ENCODE measurements at regions not wholly inside any gene's neighbourhood (a gene's known extent, or its start where the extent isn't known, plus 50 kb on each side); places are given as distances from the start of the nearest gene placed in this dataset.

- ChIA-PET CTCF (no interaction called here), POLR2A (interaction anchor here (0.6 kb wide), 1 partner anchor 14 kb away, joined by 5 read pairs; no protein-coding TSS in a partner anchor)
- H3K27me3 ChIP-seq (ENCODE audit: control insufficient read depth, insufficient read depth, low read length): no peaks in the 10 kb centered on the region
- no peak for DNase-seq (ENCODE audit: low read depth, low spot score)
- TF ChIP-seq, protein P1, sequence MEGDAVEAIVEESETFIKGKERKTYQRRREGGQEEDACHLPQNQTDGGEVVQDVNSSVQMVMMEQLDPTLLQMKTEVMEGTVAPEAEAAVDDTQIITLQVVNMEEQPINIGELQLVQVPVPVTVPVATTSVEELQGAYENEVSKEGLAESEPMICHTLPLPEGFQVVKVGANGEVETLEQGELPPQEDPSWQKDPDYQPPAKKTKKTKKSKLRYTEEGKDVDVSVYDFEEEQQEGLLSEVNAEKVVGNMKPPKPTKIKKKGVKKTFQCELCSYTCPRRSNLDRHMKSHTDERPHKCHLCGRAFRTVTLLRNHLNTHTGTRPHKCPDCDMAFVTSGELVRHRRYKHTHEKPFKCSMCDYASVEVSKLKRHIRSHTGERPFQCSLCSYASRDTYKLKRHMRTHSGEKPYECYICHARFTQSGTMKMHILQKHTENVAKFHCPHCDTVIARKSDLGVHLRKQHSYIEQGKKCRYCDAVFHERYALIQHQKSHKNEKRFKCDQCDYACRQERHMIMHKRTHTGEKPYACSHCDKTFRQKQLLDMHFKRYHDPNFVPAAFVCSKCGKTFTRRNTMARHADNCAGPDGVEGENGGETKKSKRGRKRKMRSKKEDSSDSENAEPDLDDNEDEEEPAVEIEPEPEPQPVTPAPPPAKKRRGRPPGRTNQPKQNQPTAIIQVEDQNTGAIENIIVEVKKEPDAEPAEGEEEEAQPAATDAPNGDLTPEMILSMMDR (IDR thresholded peaks at IDR 0.05; ENCODE audit: low read depth, low read length): no peak
- no peak overlapping the region for H3K4me3 ChIP-seq (ENCODE audit: low read depth, low read length)
- no peak overlapping the region for H3K27ac ChIP-seq (ENCODE audit: low read depth, low read length)
- no peaks in the 10 kb centered on the region for H3K9me3 ChIP-seq (ENCODE audit: control insufficient read depth, insufficient read depth, low read length)
These were observed 75.4 kb upstream of the PRPS1 start for GRCh38 chrX:107552930-107553329.

DNA sequence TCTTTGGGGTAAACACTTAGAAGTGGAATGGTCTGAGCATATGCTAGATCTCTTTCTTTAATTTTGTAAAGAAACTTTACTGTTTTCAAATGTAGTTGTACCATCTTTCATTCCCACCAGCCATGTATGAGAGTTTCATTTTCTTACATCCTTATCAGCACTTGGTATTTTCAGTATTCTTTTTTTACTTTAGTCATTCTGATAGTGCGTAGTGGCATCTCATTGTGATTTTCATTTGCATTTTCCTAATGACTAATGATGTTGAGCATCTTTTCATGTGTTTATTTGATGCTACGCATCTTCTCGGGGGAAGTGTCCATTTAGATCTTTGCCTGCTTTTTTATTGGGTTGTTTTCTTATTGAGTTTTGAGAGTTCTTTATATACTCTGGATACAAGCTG lies 71.3 kb upstream of the PRPS1 start:
- CTCF ChIA-PET: no interaction called here
- POLR2A ChIA-PET: no interaction called here

GRCh38 chrX:107559506-107559905 lies 68.8 kb upstream of the PRPS1 start:
- Histone ChIP-seq H3K4me3 (ENCODE audit: low read depth, low read length) (no peak overlapping the region), H3K9me3 (ENCODE audit: control insufficient read depth, insufficient read depth, low read length) (no peaks in the 10 kb centered on the region), H3K27me3 (ENCODE audit: control insufficient read depth, insufficient read depth, low read length) (no peaks in the 10 kb centered on the region), H3K27ac (ENCODE audit: low read depth, low read length) (no peak overlapping the region)
- ChIA-PET POLR2A (no interaction called here), CTCF (interaction anchor here (2.1 kb wide), 1 partner anchor 21 kb away, joined by 9 read pairs; no protein-coding TSS in a partner anchor)
- TF ChIP-seq, protein P1 (IDR thresholded peaks at IDR 0.05; ENCODE audit: low read depth, low read length): no peak
- DNase-seq (ENCODE audit: low read depth, low spot score): no peak

More for the DNA sequence above, 71.3 kb upstream of the PRPS1 start:
- Histone ChIP-seq H3K9me3 (ENCODE audit: control insufficient read depth, insufficient read depth, low read length) (no peaks in the 10 kb centered on the region), H3K27ac (ENCODE audit: low read depth, low read length) (no peak overlapping the region), H3K4me3 (ENCODE audit: low read depth, low read length) (no peak overlapping the region), H3K27me3 (ENCODE audit: control insufficient read depth, insufficient read depth, low read length) (no peaks in the 10 kb centered on the region)
- DNase-seq (ENCODE audit: low read depth, low spot score): no peak
- TF ChIP-seq, protein P1 (IDR thresholded peaks at IDR 0.05; ENCODE audit: low read depth, low read length): no peak

- Histone ChIP-seq H3K27me3 (ENCODE audit: control insufficient read depth, insufficient read depth, low read length) (no peaks in the 10 kb centered on the region), H3K27ac (ENCODE audit: low read depth, low read length) (no peak overlapping the region), H3K4me3 (ENCODE audit: low read depth, low read length) (no peak overlapping the region), H3K9me3 (ENCODE audit: control insufficient read depth, insufficient read depth, low read length) (no peaks in the 10 kb centered on the region)
- POLR2A ChIA-PET: no interaction called here
- DNase-seq (ENCODE audit: low read depth, low spot score): no peak
- CTCF ChIA-PET: interaction anchor here (2.1 kb wide), 1 partner anchor 21 kb away, joined by 9 read pairs; no protein-coding TSS in a partner anchor
- TF ChIP-seq, protein P1 (IDR thresholded peaks at IDR 0.05; ENCODE audit: low read depth, low read length): no peak
These were observed 68.3 kb upstream of the PRPS1 start for GRCh38 chrX:107560041-107560440.

DNA sequence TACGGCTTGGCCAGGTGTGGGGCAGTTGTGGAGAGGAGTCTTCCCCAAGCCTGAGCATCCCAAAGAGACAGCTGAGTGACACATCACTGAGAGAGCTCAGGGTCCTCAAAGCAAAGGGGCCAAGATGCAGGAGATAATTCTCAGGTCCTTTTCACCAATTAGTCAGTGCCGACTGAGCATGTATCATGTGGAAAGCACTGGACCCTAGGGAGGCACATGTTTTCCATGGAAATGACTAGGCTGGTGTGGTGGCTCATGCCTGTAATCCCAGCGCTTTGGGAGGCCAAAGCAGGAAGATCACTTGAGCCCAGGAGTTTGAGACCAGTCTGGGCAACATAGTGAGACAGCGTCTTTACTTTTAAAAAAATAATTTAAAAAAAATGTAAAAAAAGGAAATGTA lies 67.3 kb upstream of the PRPS1 start:
- no peaks in the 10 kb centered on the region for H3K9me3 ChIP-seq (ENCODE audit: control insufficient read depth, insufficient read depth, low read length)
- ChIA-PET POLR2A (no interaction called here), CTCF (interaction anchor here (2.1 kb wide), 1 partner anchor 22 kb away, joined by 9 read pairs; no protein-coding TSS in a partner anchor)
- no peak overlapping the region for H3K4me3 ChIP-seq (ENCODE audit: low read depth, low read length)
- H3K27ac ChIP-seq (ENCODE audit: low read depth, low read length): no peak overlapping the region
- TF ChIP-seq, protein P1 (IDR thresholded peaks at IDR 0.05; ENCODE audit: low read depth, low read length): no peak
- no peak for DNase-seq (ENCODE audit: low read depth, low spot score)
- H3K27me3 ChIP-seq (ENCODE audit: control insufficient read depth, insufficient read depth, low read length): no peaks in the 10 kb centered on the region
